HCT116 (cell line): ENCODE measurements at regions not wholly inside any gene's neighbourhood (a gene's known extent, or its start where the extent isn't known, plus 50 kb on each side); places are given as distances from the start of the nearest gene placed in this dataset.

ENCODE experiments used
- ATAC-seq: fragments of 200-7000 bp; cut with Tn5 transposase; 2 replicates; pipeline ENCODE4 v1.9.1; 2020; ENCODE audit warnings: mild to moderate bottlenecking, moderate library complexity
- BruUV-seq: library from RNA; stranded (reverse); fragments of 400-500 nt; replicated peaks from 2 replicates; lab custom pipeline; 2021; lab: Mats Ljungman, UMichigan
- CTCF ChIA-PET: fragments of 300-600 bp; sonication (Branson Sonifier 250); formaldehyde crosslinking; loops from one replicate; lab custom pipeline; 2021; ENCODE audit warnings: antibody characterized with exemption; lab: Charles Lee
- POLR2A ChIA-PET: fragments of 300-600, 350-600 bp; sonication (Branson Sonifier 250); formaldehyde crosslinking; loops from one replicate; lab custom pipeline; 2021; ENCODE audit warnings: antibody characterized with exemption; lab: Charles Lee
- RAD21 ChIA-PET, 2 experiments: fragments of 300-600 bp; sonication (Branson Sonifier 250); formaldehyde crosslinking; loops; one replicate each; lab custom pipeline; 2023; ENCODE audit warnings: low total read pairs in 2 of 2; ENCODE audit not compliant: uncharacterized antibody in 2 of 2, unreplicated experiment in 2 of 2, low non-redundant PET in 1 of 2; lab: Charles Lee
- DNase-seq: peaks from one replicate; pipeline ENCODE4 v3.0.0-alpha.2; 2010; ENCODE audit warnings: low read depth, low spot score
- H2AFZ ChIP-seq: fragments of 200-600 bp; shearing (Covaris generic), sonication (generic); 2 replicates; pipeline ENCODE4 v1.6.1; 2017; ENCODE audit warnings: low read depth, mixed run types, mixed read lengths, antibody characterized with exemption, low read length; ENCODE audit not compliant: poor library complexity, severe bottlenecking
- H3K27ac ChIP-seq: 2 replicates; pipeline ENCODE4 v1.5.1; 2012; ENCODE audit warnings: low read depth, low read length
- H3K27me3 ChIP-seq: fragments of 200-600 bp; sonication (generic); 2 replicates; pipeline ENCODE4 v1.6.1; 2016; ENCODE audit warnings: mixed run types, low read length, mixed read lengths; ENCODE audit not compliant: insufficient read depth
- H3K36me3 ChIP-seq, 2 experiments: fragments of 200-500 bp in 1 of 2; fragments of 200-600 bp in 1 of 2; sonication (Bioruptor generic) in 1 of 2; sonication (generic) in 1 of 2; 2 replicates each; pipeline versions ENCODE4 v1.5.1 to v1.6.1; 2014 to 2016; ENCODE audit warnings: low read length in 2 of 2, inconsistent platforms in 1 of 2, mixed read lengths in 1 of 2, mixed run types in 1 of 2; ENCODE audit not compliant: insufficient read depth in 2 of 2, control insufficient read depth in 1 of 2
- H3K4me1 ChIP-seq, 2 experiments: fragments of 200-600 bp in 1 of 2; sonication (generic) in 1 of 2; 2 replicates each; pipeline versions ENCODE4 v1.5.1 to v1.6.1; 2012 to 2017; ENCODE audit warnings: low read length in 2 of 2, inconsistent platforms in 1 of 2, mild to moderate bottlenecking in 1 of 2, mixed read lengths in 1 of 2, mixed run types in 1 of 2, moderate library complexity in 1 of 2; ENCODE audit not compliant: insufficient read depth in 2 of 2, control insufficient read depth in 1 of 2
- H3K4me2 ChIP-seq: fragments of 200-600 bp; sonication (generic); 2 replicates; pipeline ENCODE4 v1.6.1; 2017; ENCODE audit warnings: mixed run types, low read length, mixed read lengths
- H3K4me3 ChIP-seq, 2 experiments: fragments of 200-600 bp in 1 of 2; sonication (generic) in 1 of 2; replicated peaks in 1 of 2; 2 replicates each; pipeline ENCODE4 v1.5.1; 2011 to 2016; ENCODE audit warnings: low read length in 2 of 2, control low read depth in 1 of 2, low read depth in 1 of 2, mild to moderate bottlenecking in 1 of 2, mixed read lengths in 1 of 2, mixed run types in 1 of 2
- H3K79me2 ChIP-seq: fragments of 200-600 bp; sonication (generic); 2 replicates; pipeline ENCODE4 v1.6.1; 2017; ENCODE audit warnings: mild to moderate bottlenecking, mixed run types, low read length, moderate library complexity, mixed read lengths; ENCODE audit not compliant: insufficient read depth
- H3K9ac ChIP-seq: fragments of 200-600 bp; sonication (generic); 2 replicates; pipeline ENCODE4 v1.6.1; 2016; ENCODE audit warnings: low read length, mixed read lengths
- H3K9me2 ChIP-seq: fragments of 200-600 bp; sonication (generic), shearing (Covaris generic); 2 replicates; pipeline ENCODE4 v1.6.1; 2017; ENCODE audit warnings: mixed run types, mild to moderate bottlenecking, moderate library complexity; ENCODE audit not compliant: insufficient read depth
- H3K9me3 ChIP-seq, 2 experiments: fragments of 200-500 bp in 1 of 2; fragments of 200-600 bp in 1 of 2; sonication (Bioruptor generic) in 1 of 2; sonication (generic) in 1 of 2; 2 replicates each; pipeline ENCODE4 v1.6.1; 2014 to 2017; ENCODE audit warnings: low read length in 2 of 2, mixed read lengths in 2 of 2, inconsistent platforms in 1 of 2, low read depth in 1 of 2, mild to moderate bottlenecking in 1 of 2, mixed run types in 1 of 2, moderate library complexity in 1 of 2; ENCODE audit not compliant: control insufficient read depth in 1 of 2, insufficient read depth in 1 of 2
- H4K20me1 ChIP-seq: fragments of 200-600 bp; sonication (generic), shearing (Covaris generic); 2 replicates; pipeline ENCODE4 v1.6.1; 2017; ENCODE audit warnings: mixed run types, mild to moderate bottlenecking, moderate library complexity; ENCODE audit not compliant: insufficient read depth
- CBX3 ChIP-seq: IDR thresholded peaks from 2 replicates; pipeline ENCODE4 v1.6.1; 2012; ENCODE audit warnings: low read depth
- ELF1 ChIP-seq: IDR thresholded peaks from 2 replicates; pipeline ENCODE4 v1.6.1; 2012; ENCODE audit warnings: low read depth, borderline replicate concordance
- EZH2 ChIP-seq: fragments of 200-600 bp; sonication (generic); IDR thresholded peaks from 2 replicates; pipeline ENCODE4 v1.6.1; 2017; ENCODE audit warnings: antibody characterized with exemption, mixed run types
- JUND ChIP-seq: IDR thresholded peaks from 2 replicates; pipeline ENCODE4 v1.6.1; 2012
- REST ChIP-seq: IDR thresholded peaks from 2 replicates; pipeline ENCODE4 v1.6.1; 2012; ENCODE audit warnings: low read depth
- SP1 ChIP-seq: IDR thresholded peaks from 2 replicates; pipeline ENCODE4 v1.6.1; 2012; ENCODE audit warnings: low read depth
- SRF ChIP-seq: IDR thresholded peaks from 2 replicates; pipeline ENCODE4 v1.6.1; 2012; ENCODE audit warnings: low read depth
- TCF7L2 ChIP-seq: IDR thresholded peaks from 2 replicates; pipeline ENCODE4 v1.7.0; 2011; ENCODE audit warnings: borderline replicate concordance, inconsistent platforms; ENCODE audit not compliant: insufficient read depth, insufficient read length; ENCODE audit errors: extremely low read depth
- ZNF274 ChIP-seq: fragments of 200-500 bp; sonication (Bioruptor generic); IDR thresholded peaks from 2 replicates; pipeline ENCODE4 v1.6.1; 2014; ENCODE audit warnings: mild to moderate bottlenecking, low read depth, low read length, inconsistent platforms
- intact Hi-C: fragments of 100-400 bp; cut with micrococcal nuclease; formaldehyde crosslinking; loops from 2 replicates; pipeline ENCODE4 v1.10.0; 2022
- TF ChIP-seq, protein P1 (sequence below): IDR thresholded peaks from 2 replicates; pipeline ENCODE4 v1.6.1; 2011; ENCODE audit warnings: mild to moderate bottlenecking, low read length, moderate library complexity; ENCODE audit not compliant: insufficient replicate concordance; ENCODE audit errors: extremely low read depth
- TF ChIP-seq, protein P2 (sequence below): IDR thresholded peaks from 2 replicates; pipeline ENCODE4 v1.6.1; 2012
- TF ChIP-seq, protein P3 (sequence below): IDR thresholded peaks from 2 replicates; pipeline ENCODE4 v1.6.1; 2012

DNA sequence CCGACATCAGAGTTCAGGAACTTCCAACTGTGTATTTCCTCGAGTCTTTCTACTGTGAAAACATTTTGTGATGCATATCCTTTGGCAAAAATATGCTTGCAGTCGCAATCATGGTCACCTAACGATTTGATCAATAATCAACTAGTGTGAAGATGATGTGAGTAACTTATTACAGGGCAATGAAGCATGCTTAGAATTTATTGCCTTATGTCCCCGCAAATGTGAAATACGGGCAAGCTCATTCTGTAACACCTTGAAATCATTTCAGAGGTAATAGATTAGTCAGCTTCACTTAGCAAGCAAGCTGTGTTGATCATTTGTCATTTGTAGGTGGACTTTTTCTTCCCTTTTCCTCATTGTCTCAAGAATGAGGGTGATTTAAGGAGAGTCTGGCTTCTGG is 67.9 kb upstream of the DOK5 start:
- Histone ChIP-seq H3K9me2 (no peaks in the 10 kb centered on the region), H4K20me1 (no peaks in the 10 kb centered on the region), H3K4me1 (no peaks in the 10 kb centered on the region), H3K36me3 (no peaks in the 10 kb centered on the region), H3K27ac (no peak overlapping the region), H3K9me3 (no peaks in the 10 kb centered on the region), H3K4me3 (no peak overlapping the region), H3K4me2 (no peak overlapping the region), H3K9ac (no peak overlapping the region), H3K79me2 (no peaks in the 10 kb centered on the region), H3K27me3 (peaks cover 43% of the 10 kb centered on the region), H2AFZ (no peak overlapping the region)
- CTCF ChIA-PET = no interaction called here
- POLR2A ChIA-PET = no interaction called here
- TF ChIP-seq, protein P1, sequence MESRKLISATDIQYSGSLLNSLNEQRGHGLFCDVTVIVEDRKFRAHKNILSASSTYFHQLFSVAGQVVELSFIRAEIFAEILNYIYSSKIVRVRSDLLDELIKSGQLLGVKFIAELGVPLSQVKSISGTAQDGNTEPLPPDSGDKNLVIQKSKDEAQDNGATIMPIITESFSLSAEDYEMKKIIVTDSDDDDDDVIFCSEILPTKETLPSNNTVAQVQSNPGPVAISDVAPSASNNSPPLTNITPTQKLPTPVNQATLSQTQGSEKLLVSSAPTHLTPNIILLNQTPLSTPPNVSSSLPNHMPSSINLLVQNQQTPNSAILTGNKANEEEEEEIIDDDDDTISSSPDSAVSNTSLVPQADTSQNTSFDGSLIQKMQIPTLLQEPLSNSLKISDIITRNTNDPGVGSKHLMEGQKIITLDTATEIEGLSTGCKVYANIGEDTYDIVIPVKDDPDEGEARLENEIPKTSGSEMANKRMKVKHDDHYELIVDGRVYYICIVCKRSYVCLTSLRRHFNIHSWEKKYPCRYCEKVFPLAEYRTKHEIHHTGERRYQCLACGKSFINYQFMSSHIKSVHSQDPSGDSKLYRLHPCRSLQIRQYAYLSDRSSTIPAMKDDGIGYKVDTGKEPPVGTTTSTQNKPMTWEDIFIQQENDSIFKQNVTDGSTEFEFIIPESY = no peak
- BruUV-seq = no TSS peak
- RAD21 ChIA-PET = no interaction called here
- DNase-seq = no peak
- no peak for ATAC-seq
- intact Hi-C loops = no loop called here

GRCh38 chr20:54415967-54416366 is 59.4 kb upstream of the DOK5 start:
- Histone ChIP-seq H3K79me2 (no peaks in the 10 kb centered on the region), H4K20me1 (no peaks in the 10 kb centered on the region), H3K27ac (no peak overlapping the region), H3K4me2 (no peak overlapping the region), H3K4me3 (no peak overlapping the region), H3K9me2 (0 out of 2 replicates have a peak, but pooled peaks cover 3% of the 10 kb centered on the region), H3K27me3 (peaks cover 7% of the 10 kb centered on the region), H2AFZ (no peak overlapping the region), H3K9me3 (no peaks in the 10 kb centered on the region), H3K36me3 (no peaks in the 10 kb centered on the region), H3K9ac (no peak overlapping the region), H3K4me1 (no peaks in the 10 kb centered on the region)
- TF ChIP-seq EZH2 (no peak), ZNF274 (no peak), CBX3 (no peak), REST (no peak), ELF1 (no peak), TCF7L2 (no peak), SRF (no peak), SP1 (no peak), JUND (no peak)
- TF ChIP-seq, protein P2, sequence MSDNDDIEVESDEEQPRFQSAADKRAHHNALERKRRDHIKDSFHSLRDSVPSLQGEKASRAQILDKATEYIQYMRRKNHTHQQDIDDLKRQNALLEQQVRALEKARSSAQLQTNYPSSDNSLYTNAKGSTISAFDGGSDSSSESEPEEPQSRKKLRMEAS = no peak
- TF ChIP-seq, protein P3, sequence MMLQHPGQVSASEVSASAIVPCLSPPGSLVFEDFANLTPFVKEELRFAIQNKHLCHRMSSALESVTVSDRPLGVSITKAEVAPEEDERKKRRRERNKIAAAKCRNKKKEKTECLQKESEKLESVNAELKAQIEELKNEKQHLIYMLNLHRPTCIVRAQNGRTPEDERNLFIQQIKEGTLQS = no peak
- ChIA-PET POLR2A (no interaction called here), RAD21 (no interaction called here), CTCF (no interaction called here)
- DNase-seq = no peak
- intact Hi-C loops = no loop called here
- BruUV-seq = no TSS peak
- ATAC-seq = no peak
